CD14-positive monocyte (primary cell): ENCODE measurements at regions not wholly inside any gene's neighbourhood (a gene's known extent, or its start where the extent isn't known, plus 50 kb on each side); places are given as distances from the start of the nearest gene placed in this dataset.

Source experiments
- DNase-seq, 3 donors: peaks; one replicate each; pipeline ENCODE4 v3.0.0-alpha.2; 2011 to 2022
- H2AFZ ChIP-seq: 2 replicates; pipeline ENCODE4 v1.6.0; 2012; ENCODE audit warnings: mild to moderate bottlenecking, low read depth, low read length, inconsistent platforms; ENCODE audit not compliant: insufficient read depth, poor library complexity, severe bottlenecking
- H3K27ac ChIP-seq, 2 donors: 1 replicate in 1 of 2; 2 replicates in 1 of 2; pipeline ENCODE4 v1.5.1; 2012 to 2013; ENCODE audit warnings: low read length in 2 of 2, control low read depth in 1 of 2, inconsistent platforms in 1 of 2, low read depth in 1 of 2, mild to moderate bottlenecking in 1 of 2
- H3K27me3 ChIP-seq, 2 donors: one replicate each; pipeline versions ENCODE4 v1.6.0 to v1.6.1; 2011 to 2013; ENCODE audit warnings: low read length in 2 of 2; ENCODE audit not compliant: control insufficient read depth in 2 of 2, insufficient read depth in 2 of 2
- H3K36me3 ChIP-seq, 2 donors: replicated peaks in 1 of 2; 1 replicate in 1 of 2; 2 replicates in 1 of 2; pipeline versions ENCODE4 v1.5.1 to v1.6.1; 2012 to 2013; ENCODE audit warnings: low read length in 2 of 2, control low read depth in 1 of 2, inconsistent platforms in 1 of 2, mild to moderate bottlenecking in 1 of 2; ENCODE audit not compliant: insufficient read depth in 2 of 2, control insufficient read depth in 1 of 2
- H3K4me1 ChIP-seq, 2 donors: 1 replicate in 1 of 2; 2 replicates in 1 of 2; pipeline versions ENCODE4 v1.5.1 to v1.6.1; 2012 to 2013; ENCODE audit warnings: low read length in 2 of 2, control low read depth in 1 of 2, inconsistent platforms in 1 of 2, mild to moderate bottlenecking in 1 of 2, moderate library complexity in 1 of 2; ENCODE audit not compliant: insufficient read depth in 2 of 2, control insufficient read depth in 1 of 2
- H3K4me2 ChIP-seq: replicated peaks from 2 replicates; pipeline ENCODE3; 2012; ENCODE audit warnings: low read length, moderate library complexity, mild to moderate bottlenecking; ENCODE audit not compliant: poor library complexity, severe bottlenecking; ENCODE audit errors: extremely low read depth
- H3K4me3 ChIP-seq, 3 experiments: fragments of 200-600 bp in 1 of 3; sonication (generic) in 1 of 3; replicated peaks in 1 of 3; 1 replicate in 2 of 3; 2 replicates in 1 of 3; pipeline ENCODE4 v1.5.1; 2011 to 2013; ENCODE audit warnings: low read length in 3 of 3, mild to moderate bottlenecking in 3 of 3, control low read depth in 2 of 3, low read depth in 2 of 3, inconsistent platforms in 1 of 3, moderate library complexity in 1 of 3
- H3K79me2 ChIP-seq: 2 replicates; pipeline ENCODE4 v1.6.0; 2012; ENCODE audit warnings: mild to moderate bottlenecking, control low read depth, inconsistent platforms, low read length, moderate library complexity; ENCODE audit not compliant: insufficient read depth
- H3K9ac ChIP-seq: 2 replicates; pipeline ENCODE4 v1.6.0; 2017; ENCODE audit warnings: low read length, mild to moderate bottlenecking; ENCODE audit not compliant: insufficient read depth, poor library complexity, severe bottlenecking
- H3K9me3 ChIP-seq, 2 donors: replicated peaks in 1 of 2; 1 replicate in 1 of 2; 2 replicates in 1 of 2; pipeline versions ENCODE4 v1.5.1 to v1.6.1; 2012 to 2013; ENCODE audit warnings: low read length in 2 of 2, control low read depth in 1 of 2; ENCODE audit not compliant: control insufficient read depth in 1 of 2, insufficient read depth in 1 of 2
- H4K20me1 ChIP-seq: 2 replicates; pipeline ENCODE4 v1.6.0; 2012; ENCODE audit warnings: mild to moderate bottlenecking, low read length, control low read depth, moderate library complexity; ENCODE audit not compliant: insufficient read depth
- H3K27ac Mint-ChIP-seq, 7 donors: one replicate each; pipeline ENCODE4 v1.8.0; 2020; ENCODE audit warnings: mild to moderate bottlenecking in 7 of 7, mixed read lengths in 7 of 7, moderate library complexity in 6 of 7, inconsistent platforms in 2 of 7
- H3K27me3 Mint-ChIP-seq, 3 donors: one replicate each; pipeline ENCODE4 v1.8.0; 2021 to 2022; ENCODE audit warnings: low read depth in 3 of 3, mild to moderate bottlenecking in 3 of 3, mixed read lengths in 3 of 3, moderate library complexity in 3 of 3, inconsistent platforms in 1 of 3
- H3K36me3 Mint-ChIP-seq, 2 donors: one replicate each; pipeline ENCODE4 v1.8.0; 2020; ENCODE audit warnings: mixed read lengths in 2 of 2, inconsistent platforms in 1 of 2, mild to moderate bottlenecking in 1 of 2
- H3K4me1 Mint-ChIP-seq: one replicate; pipeline ENCODE4 v1.8.0; 2020; ENCODE audit warnings: mild to moderate bottlenecking, mixed read lengths
- H3K4me3 Mint-ChIP-seq, 2 donors: one replicate each; pipeline ENCODE4 v1.8.0; 2020; ENCODE audit warnings: mild to moderate bottlenecking in 2 of 2, mixed read lengths in 2 of 2, moderate library complexity in 1 of 2
- H3K9me3 Mint-ChIP-seq, 7 donors: one replicate each; pipeline ENCODE4 v1.8.0; 2020 to 2022; ENCODE audit warnings: mixed read lengths in 7 of 7, mild to moderate bottlenecking in 6 of 7, moderate library complexity in 6 of 7, inconsistent platforms in 2 of 7
- CTCF ChIP-seq: fragments of 200-600 bp; IDR thresholded peaks from one replicate; pipeline ENCODE4 v1.8.0; 2022; ENCODE audit warnings: antibody characterized with exemption, mild to moderate bottlenecking
- WGBS: methylation state at CpG from one replicate; pipeline ENCODE4 v1.1.5; 2013; ENCODE audit warnings: missing lambda C conversion rate; ENCODE audit not compliant: insufficient coverage; 5-methylcytosine and 5-hydroxymethylcytosine counted together
- intact Hi-C, 2 donors: fragments of 100-400 bp; cut with micrococcal nuclease; formaldehyde crosslinking; loops; one replicate each; pipeline versions ENCODE4 v1.15.0 to v1.15.1; 2023

- H3K4me2 ChIP-seq, result no peak overlapping the region
- Mint-ChIP-seq H3K4me1 (peaks cover 3% of the 10 kb centered on the region), H3K9me3 (no peaks in the 10 kb centered on the region), H3K36me3 (no peaks in the 10 kb centered on the region), H3K27ac (no peak overlapping the region), H3K27me3 (peaks cover 3 to 28% (median 16%) of the 10 kb centered on the region in 3 donors), H3K4me3 (no peak overlapping the region)
- no peaks in the 10 kb centered on the region for H3K36me3 ChIP-seq
- 61% methylated on average over 4 of the region's 13 CpGs for WGBS
- no peak overlapping the region for H3K27ac ChIP-seq
- H2AFZ ChIP-seq, result no peak overlapping the region
- no peaks in the 10 kb centered on the region for H3K79me2 ChIP-seq
- H3K27me3 ChIP-seq, result peaks cover 0 to 4% of the 10 kb centered on the region in 2 donors
- H3K4me3 ChIP-seq, result no peak overlapping the region
- H3K9me3 ChIP-seq, result no peaks in the 10 kb centered on the region
- no peaks in the 10 kb centered on the region for H3K4me1 ChIP-seq
- no peak overlapping the region for H3K9ac ChIP-seq
- intact Hi-C loops, result no loop called here
- no peak for DNase-seq
- H4K20me1 ChIP-seq, result no peaks in the 10 kb centered on the region
- TF ChIP-seq CTCF, result no peak
Observed at GRCh38 chr20:56859039-56859800, 230.1 kb downstream of the TFAP2C start.

- Mint-ChIP-seq H3K4me1 (peaks cover 3% of the 10 kb centered on the region), H3K9me3 (no peaks in the 10 kb centered on the region), H3K27ac (no peak overlapping the region), H3K27me3 (peaks cover 3 to 30% (median 16%) of the 10 kb centered on the region in 3 donors), H3K36me3 (no peaks in the 10 kb centered on the region), H3K4me3 (no peak overlapping the region)
- Histone ChIP-seq H3K27me3 (peaks cover 0 to 4% of the 10 kb centered on the region in 2 donors), H2AFZ (no peak overlapping the region), H3K4me1 (no peaks in the 10 kb centered on the region), H4K20me1 (no peaks in the 10 kb centered on the region), H3K36me3 (no peaks in the 10 kb centered on the region), H3K79me2 (no peaks in the 10 kb centered on the region), H3K9ac (no peak overlapping the region), H3K27ac (no peak overlapping the region), H3K4me2 (no peak overlapping the region), H3K9me3 (no peaks in the 10 kb centered on the region), H3K4me3 (no peak overlapping the region)
- no peak for TF ChIP-seq CTCF
- DNase-seq, result no peak
- intact Hi-C loops, result no loop called here
- 35% methylated on average over 2 of the region's 10 CpGs for WGBS
Observed at GRCh38 chr20:56859801-56860261, 230.7 kb downstream of the TFAP2C start.
